ENCODE measurements at regions not wholly inside any gene's neighbourhood (a gene's known extent, or its start where the extent isn't known, plus 50 kb on each side); places are given as distances from the start of the nearest gene placed in this dataset.
"Not testable (repeated sequence)": the region's sequence is repeated elsewhere in the genome, so short reads cannot be mapped to it uniquely, and the experiment has no call there.

- ATAC-seq, result no peak
These were observed 153.2 kb downstream of the CTTN start for GRCh38 chr11:70551351-70552166.

- no peak for ATAC-seq
These were observed 154.1 kb downstream of the CTTN start for GRCh38 chr11:70552167-70553150.

- no peak for ATAC-seq
These were observed 156.7 kb downstream of the CTTN start for GRCh38 chr11:70555078-70555477.

- ATAC-seq, result peak; percentile 37
These were observed 158.8 kb downstream of the CTTN start for GRCh38 chr11:70556884-70557741.

GRCh38 chr11:70557742-70558485, 159.6 kb downstream of the CTTN start:
- ATAC-seq, result no peak

GRCh38 chr11:70558681-70559080, 160.4 kb downstream of the CTTN start:
- no peak for ATAC-seq

- no peak for ATAC-seq
These were observed 161.2 kb downstream of the CTTN start for GRCh38 chr11:70559516-70559915.

- ATAC-seq, result not testable (repeated sequence)
These were observed 162.3 kb downstream of the CTTN start for GRCh38 chr11:70560621-70561020.

- ATAC-seq, result no peak
These were observed 168.6 kb downstream of the CTTN start for GRCh38 chr11:70566768-70567530.

- ATAC-seq, result peak; percentile 69
These were observed 169.3 kb downstream of the CTTN start for GRCh38 chr11:70567680-70568034.

- ATAC-seq, result peak; percentile 72
These were observed 169.9 kb downstream of the CTTN start for GRCh38 chr11:70568035-70568813.

GRCh38 chr11:70568814-70569617, 170.7 kb downstream of the CTTN start:
- no peak for ATAC-seq

GRCh38 chr11:70569618-70569890, 171.2 kb downstream of the CTTN start:
- ATAC-seq, result no peak

- ATAC-seq, result no peak
These were observed 171.8 kb downstream of the CTTN start for GRCh38 chr11:70569996-70570692.

- ATAC-seq, result no peak
These were observed 172.5 kb downstream of the CTTN start for GRCh38 chr11:70570693-70571395.

GRCh38 chr11:70572974-70573260, 174.6 kb downstream of the CTTN start:
- no peak for ATAC-seq

- no peak for ATAC-seq
These were observed 175.4 kb downstream of the CTTN start for GRCh38 chr11:70573701-70574151.

GRCh38 chr11:70574725-70575347, 176.5 kb downstream of the CTTN start:
- no peak for ATAC-seq
